Bronchial epithelial cell (primary cell): ENCODE measurements at regions not wholly inside any gene's neighbourhood (a gene's known extent, or its start where the extent isn't known, plus 50 kb on each side); places are given as distances from the start of the nearest gene placed in this dataset.

Experiments
- DNase-seq: peaks from one replicate; pipeline ENCODE4 v3.0.0-alpha.2; 2010; ENCODE audit warnings: low read depth
- FAIRE-seq: peaks from 2 replicates; lab custom pipeline; 2011; peaks lifted over from hg19 to GRCh38; lab: Jason Lieb, UNC
- H3K27me3 ChIP-seq: 2 replicates; pipeline ENCODE4 v1.5.1; 2011; ENCODE audit warnings: low read length; ENCODE audit not compliant: control insufficient read depth, insufficient read depth
- H3K36me3 ChIP-seq: 2 replicates; pipeline ENCODE4 v1.5.1; 2011; ENCODE audit warnings: low read length; ENCODE audit not compliant: control insufficient read depth, insufficient read depth
- H3K4me3 ChIP-seq: 2 replicates; pipeline ENCODE4 v1.5.1; 2011; ENCODE audit warnings: mild to moderate bottlenecking, low read depth, low read length, control low read depth
- CTCF ChIP-seq: IDR thresholded peaks from 2 replicates; pipeline ENCODE4 v1.5.1; 2011; ENCODE audit warnings: mild to moderate bottlenecking, moderate library complexity, low read length, control low read depth, inconsistent platforms; ENCODE audit not compliant: insufficient read depth, severe bottlenecking

DNA sequence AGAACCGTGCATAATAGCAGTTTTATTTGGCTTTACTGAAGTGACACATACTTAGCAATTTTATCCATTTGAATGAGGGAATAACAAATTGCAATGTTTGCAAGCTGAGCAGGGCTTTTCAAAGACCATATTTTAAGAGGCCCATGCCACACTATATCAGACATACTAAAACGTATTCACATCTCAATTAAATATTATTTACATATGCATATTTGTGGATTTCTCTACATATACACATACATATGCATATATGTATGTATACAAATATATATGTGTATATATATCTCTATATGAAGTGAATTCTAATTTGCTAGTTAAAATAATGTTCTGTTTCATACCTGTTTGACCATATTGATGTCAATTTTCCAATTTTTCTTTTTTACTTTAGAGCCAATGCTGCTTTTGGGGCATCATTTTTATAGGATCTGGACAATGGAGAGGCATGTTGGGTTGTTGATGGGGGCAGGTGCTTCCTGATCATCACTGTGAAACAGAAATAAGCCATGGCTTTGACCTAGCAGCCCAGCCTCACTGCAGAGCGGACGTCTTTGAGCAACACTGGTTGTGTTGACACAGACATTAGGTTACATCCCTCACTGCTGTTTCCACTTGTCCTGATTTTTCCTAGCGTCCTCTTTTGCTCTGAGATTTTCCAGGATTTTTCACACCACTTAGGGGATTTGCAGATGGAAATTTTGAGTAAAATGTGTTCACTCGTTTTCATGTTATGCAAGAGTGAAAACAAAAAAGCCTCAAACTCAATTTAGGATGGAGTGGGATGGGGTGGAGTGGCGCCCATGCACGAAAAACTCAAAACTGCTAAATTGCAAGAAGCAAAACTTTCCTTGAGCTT, 56.9 kb downstream of the RDH14 start:
- no peak for TF ChIP-seq CTCF
- FAIRE-seq = no peak

DNA sequence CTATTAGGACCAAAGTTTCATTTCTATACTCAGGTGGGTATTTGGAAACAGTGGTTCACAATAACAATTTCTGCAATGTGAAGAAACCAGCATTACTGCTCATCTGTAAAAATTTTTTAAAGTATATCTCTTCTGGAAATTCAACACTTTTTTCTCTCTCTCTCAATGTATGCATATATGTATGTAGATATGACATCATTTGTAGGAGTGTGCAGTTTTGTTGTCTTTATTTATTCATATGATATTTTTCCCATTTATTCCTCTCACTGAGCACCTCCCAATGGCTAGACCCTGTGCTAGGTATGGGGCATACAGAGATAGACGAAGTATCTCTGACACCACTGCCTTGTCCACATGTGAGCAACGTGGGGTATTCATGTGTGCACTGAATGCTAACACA, 58.3 kb downstream of the RDH14 start:
- Histone ChIP-seq H3K36me3 (no peaks in the 10 kb centered on the region), H3K27me3 (peaks cover 1% of the 10 kb centered on the region), H3K4me3 (no peak overlapping the region)
- no peak for TF ChIP-seq CTCF
- FAIRE-seq = no peak
- no peak for DNase-seq

More for the DNA sequence above, 56.9 kb downstream of the RDH14 start:
- Histone ChIP-seq H3K4me3 (no peak overlapping the region), H3K36me3 (no peaks in the 10 kb centered on the region), H3K27me3 (peaks cover 1% of the 10 kb centered on the region)
- no peak for DNase-seq

DNA sequence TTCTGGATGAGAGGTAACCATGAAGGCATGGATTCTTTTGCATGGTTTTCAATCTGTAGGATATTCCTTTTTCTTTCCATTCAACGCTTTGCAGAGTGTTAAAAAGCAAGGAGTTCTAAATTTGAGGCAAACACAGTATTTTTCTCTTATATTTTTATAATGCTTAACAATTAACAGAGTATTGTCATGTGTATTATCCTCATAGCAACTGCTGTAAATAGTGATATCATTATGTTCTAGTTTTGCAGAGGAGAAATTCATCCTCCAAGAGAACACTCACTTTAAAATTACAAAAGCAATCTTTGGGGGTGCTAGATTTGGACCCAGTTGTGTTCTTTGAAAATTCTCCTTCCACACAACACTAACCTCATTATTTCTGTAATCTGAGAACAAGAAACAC, 58.7 kb downstream of the RDH14 start:
- DNase-seq (no peak), FAIRE-seq (no peak)
- H3K27me3 ChIP-seq = peaks cover 1% of the 10 kb centered on the region

GRCh38 chr2:18501156-18501555, 59.3 kb downstream of the RDH14 start:
- Histone ChIP-seq H3K27me3 (peaks cover 1% of the 10 kb centered on the region), H3K36me3 (no peaks in the 10 kb centered on the region), H3K4me3 (no peak overlapping the region)
- no peak for FAIRE-seq
- no peak for TF ChIP-seq CTCF
- DNase-seq = no peak

More for the DNA sequence above, 58.7 kb downstream of the RDH14 start:
- no peak overlapping the region for H3K4me3 ChIP-seq
- H3K36me3 ChIP-seq = no peaks in the 10 kb centered on the region
- TF ChIP-seq CTCF = no peak

GRCh38 chr2:18500333-18500732, 60.1 kb downstream of the RDH14 start:
- Histone ChIP-seq H3K4me3 (no peak overlapping the region), H3K36me3 (no peaks in the 10 kb centered on the region), H3K27me3 (peaks cover 1% of the 10 kb centered on the region)
- FAIRE-seq = no peak
- TF ChIP-seq CTCF = no peak
- peak; percentile 78 for DNase-seq
